K562 (cell line): ENCODE measurements at regions not wholly inside any gene's neighbourhood (a gene's known extent, or its start where the extent isn't known, plus 50 kb on each side); places are given as distances from the start of the nearest gene placed in this dataset.

ENCODE experiments used
- ATAC-seq: fragments of 200-7000 bp; cut with Tn5 transposase; 3 replicates; pipeline ENCODE4 v1.9.1; 2020; ENCODE audit warnings: moderate library complexity
- BruUV-seq: library from RNA; stranded (reverse); fragments of 400-500 nt; replicated peaks from 2 replicates; lab custom pipeline; 2021; lab: Mats Ljungman, UMichigan
- CTCF ChIA-PET: fragments of 300-600 bp; formaldehyde crosslinking; extraction: SDS; loops from one replicate; lab custom pipeline; 2021; ENCODE audit warnings: low intra/inter-chr PET ratio; lab: Yijun Ruan, JAX
- POLR2A ChIA-PET: fragments of 300-600, 350-650 bp; sonication (Branson Sonifier 250); formaldehyde crosslinking; extraction: SDS; loops from one replicate; lab custom pipeline; 2021; ENCODE audit warnings: antibody characterized with exemption, inconsistent platforms; lab: Yijun Ruan, JAX
- DNase-seq, 4 experiments: peaks; one replicate each; pipeline versions ENCODE4 v3.0.0 to v3.0.0-alpha.2; 2011 to 2018; ENCODE audit warnings: low spot score in 3 of 4, mixed read lengths in 3 of 4; ENCODE audit errors: extremely low read depth in 1 of 4
- FAIRE-seq: peaks from 2 replicates; lab custom pipeline; 2011; peaks lifted over from hg19 to GRCh38; lab: Jason Lieb, UNC
- H2AFZ ChIP-seq: 2 replicates; pipeline ENCODE4 v1.6.0; 2011; ENCODE audit warnings: low read depth, low read length, control low read depth, inconsistent platforms
- H3K27ac ChIP-seq: fragments of 200-600 bp; 3 replicates; pipeline ENCODE4 v1.8.0; 2011; ENCODE audit warnings: low read depth, mild to moderate bottlenecking, control low read depth, inconsistent platforms, low read length, moderate library complexity, mixed read lengths; ENCODE audit errors: extremely low read depth
- H3K27me3 ChIP-seq, 2 experiments: fragments of 300-600 bp in 1 of 2; 2 replicates in 1 of 2; 3 replicates in 1 of 2; pipeline versions ENCODE4 v1.6.0 to v1.8.0; 2011; ENCODE audit warnings: inconsistent platforms in 2 of 2, low read length in 2 of 2, mild to moderate bottlenecking in 1 of 2, mixed read lengths in 1 of 2, moderate library complexity in 1 of 2; ENCODE audit not compliant: control insufficient read depth in 2 of 2, insufficient read depth in 2 of 2
- H3K36me3 ChIP-seq: fragments of 300-600 bp; 3 replicates; pipeline ENCODE4 v1.8.0; 2011; ENCODE audit warnings: mild to moderate bottlenecking, low read length, inconsistent platforms; ENCODE audit not compliant: control insufficient read depth, insufficient read depth
- H3K4me1 ChIP-seq, 2 experiments: fragments of 200-600 bp in 1 of 2; replicated peaks in 1 of 2; 2 replicates in 1 of 2; 3 replicates in 1 of 2; pipeline versions ENCODE4 v1.5.1 to v1.8.0; 2011; ENCODE audit warnings: inconsistent platforms in 2 of 2, low read length in 2 of 2, mild to moderate bottlenecking in 1 of 2, mixed read lengths in 1 of 2, moderate library complexity in 1 of 2; ENCODE audit not compliant: control insufficient read depth in 2 of 2, insufficient read depth in 2 of 2
- H3K4me2 ChIP-seq: 2 replicates; pipeline ENCODE4 v1.6.1; 2011; ENCODE audit warnings: low read length, control low read depth, inconsistent platforms, mixed read lengths; ENCODE audit not compliant: insufficient read depth
- H3K4me3 ChIP-seq: fragments of 200-600 bp; sonication (generic), shearing (Covaris generic); 2 replicates; pipeline ENCODE4 v1.5.1; 2016; ENCODE audit warnings: control low read depth, inconsistent platforms
- H3K79me2 ChIP-seq: fragments of 200-600 bp; 3 replicates; pipeline ENCODE4 v1.8.0; 2011; ENCODE audit warnings: low read length, inconsistent platforms; ENCODE audit not compliant: control insufficient read depth, insufficient read depth
- H3K9ac ChIP-seq, 2 experiments: 2 replicates each; pipeline versions ENCODE4 v1.6.0 to v1.6.1; 2011; ENCODE audit warnings: low read depth in 2 of 2, low read length in 2 of 2, control low read depth in 1 of 2, inconsistent platforms in 1 of 2, mild to moderate bottlenecking in 1 of 2, mixed read lengths in 1 of 2; ENCODE audit not compliant: insufficient read depth in 1 of 2
- H3K9me1 ChIP-seq: one replicate; pipeline ENCODE4 v1.6.0; 2011; ENCODE audit warnings: inconsistent platforms, mild to moderate bottlenecking, low read length, moderate library complexity; ENCODE audit not compliant: control insufficient read depth, insufficient read depth
- H3K9me3 ChIP-seq: replicated peaks from 2 replicates; pipeline ENCODE4 v1.5.1; 2011; ENCODE audit warnings: low read depth, low read length, inconsistent platforms; ENCODE audit not compliant: control insufficient read depth, insufficient read depth
- H4K20me1 ChIP-seq: replicated peaks from 2 replicates; pipeline ENCODE4 v1.6.1; 2011; ENCODE audit warnings: low read length, inconsistent platforms, mixed read lengths; ENCODE audit not compliant: control insufficient read depth, insufficient read depth
- HMG20B ChIP-seq: fragments of 250-450 bp; sonication (Bioruptor Pico); IDR thresholded peaks from 2 replicates; pipeline ENCODE4 v1.5.0; 2021; ENCODE audit warnings: mild to moderate bottlenecking
- KAT2B ChIP-seq: IDR thresholded peaks from one replicate; pipeline ENCODE4 v1.6.1; 2012; ENCODE audit warnings: low read depth, mild to moderate bottlenecking, control low read depth, inconsistent platforms, low read length, moderate library complexity
- KDM2B ChIP-seq: fragments of 250-450 bp; sonication (Bioruptor Pico); IDR thresholded peaks from 2 replicates; pipeline ENCODE4 v1.8.0; 2021; ENCODE audit warnings: mild to moderate bottlenecking, moderate library complexity
- RREB1 ChIP-seq: fragments of 250-450 bp; sonication (Bioruptor Pico); IDR thresholded peaks from 2 replicates; pipeline ENCODE4 v1.4.0; 2020
- ZNF175 ChIP-seq: fragments of 200-800 bp; sonication (Bioruptor generic); IDR thresholded peaks from 2 replicates; pipeline ENCODE4 v1.6.1; 2016; ENCODE audit warnings: low read depth, mild to moderate bottlenecking, missing genetic modification characterization, missing compliant biosample characterization
- WGBS: fragments of 100-300 bp; shearing (Covaris generic); methylation state at CpG from one replicate; pipeline ENCODE4 v1.1.6; 2016; ENCODE audit warnings: low coverage, mixed read lengths; ENCODE audit not compliant: insufficient coverage; ENCODE audit errors: missing lambda C conversion rate; 5-methylcytosine and 5-hydroxymethylcytosine counted together
- in situ Hi-C: fragments of 300-500 bp; cut with MboI; formaldehyde crosslinking; loops from 4 replicates; pipeline ENCODE4 v1.15.0; 2018; ENCODE audit warnings: inconsistent platforms, mixed read lengths
- intact Hi-C: fragments of 100-400 bp; cut with micrococcal nuclease; formaldehyde crosslinking; loops from 2 replicates; pipeline ENCODE4 v1.14.2; 2022

DNA sequence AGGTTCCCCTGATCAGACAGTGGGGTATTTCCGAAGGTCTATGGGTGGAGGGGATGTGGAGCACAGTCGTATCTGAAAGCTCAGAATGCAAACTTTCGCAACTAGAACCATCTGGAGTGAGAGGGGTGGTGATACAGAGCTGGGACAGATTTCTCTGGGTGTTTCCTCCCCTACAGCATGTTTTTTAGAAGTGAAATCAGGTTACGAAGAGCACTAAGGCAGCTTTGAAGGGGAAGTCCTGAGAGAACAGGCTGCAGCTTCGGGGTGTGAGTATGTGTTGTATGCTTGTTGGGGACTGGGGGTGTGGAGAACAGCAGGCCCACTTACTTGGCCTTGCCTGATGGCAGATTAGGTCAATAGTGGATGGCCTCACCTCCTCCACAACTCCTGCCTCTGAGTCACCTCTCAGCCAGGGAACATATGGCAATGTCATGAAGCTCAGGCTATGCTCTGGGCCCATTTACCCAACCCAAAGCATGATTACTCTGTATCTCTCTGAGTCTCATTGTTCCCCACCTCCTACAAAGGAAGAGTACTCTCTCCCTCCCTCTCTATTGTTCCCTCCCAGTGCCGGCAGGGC lies 107.2 kb upstream of the RASGRP1 start (continued):
- TF ChIP-seq KDM2B (CRISPR knock-in tag) (no peak), RREB1 (CRISPR knock-in tag) (no peak)

- CTCF ChIA-PET, result no interaction called here
- TF ChIP-seq HMG20B, result no peak
- TF ChIP-seq KAT2B, result no peak
- 0 out of 2 replicates have a peak, but pooled peaks have one; percentile 3 for TF ChIP-seq ZNF175 (CRISPR knock-in tag)
- H3K4me3 ChIP-seq, result no peak overlapping the region
- no peaks in the 10 kb centered on the region for H3K9me3 ChIP-seq
- H3K4me1 ChIP-seq, result no peaks in the 10 kb centered on the region
- peaks cover 13 to 23% of the 10 kb centered on the region in 2 experiments for H3K27me3 ChIP-seq
- H3K4me2 ChIP-seq, result no peak overlapping the region
- POLR2A ChIA-PET, result interaction anchor here (0.6 to 1.4 kb wide), 3 partner anchors 10 to 14 kb away, joined by 3 to 4 read pairs (median 3); no protein-coding TSS in a partner anchor
- no peaks in the 10 kb centered on the region for H4K20me1 ChIP-seq
- 0% methylated on average over 1 of the region's 1 CpG for WGBS
- no peaks in the 10 kb centered on the region for H3K36me3 ChIP-seq
- in situ Hi-C loops, result no loop called here
- no peak overlapping the region for H3K9ac ChIP-seq
- DNase-seq (no peak), FAIRE-seq (no peak), ATAC-seq (no peak)
- H3K9me1 ChIP-seq, result no peaks in the 10 kb centered on the region
- H3K79me2 ChIP-seq, result no peaks in the 10 kb centered on the region
- no peak overlapping the region for H2AFZ ChIP-seq
- no TSS peak for BruUV-seq
- intact Hi-C loops, result no loop called here
- H3K27ac ChIP-seq, result no peak overlapping the region
Observed at GRCh38 chr15:38672273-38672672, 107.7 kb upstream of the RASGRP1 start.
